WTC11 (cell line): ENCODE measurements at regions not wholly inside any gene's neighbourhood (a gene's known extent, or its start where the extent isn't known, plus 50 kb on each side); places are given as distances from the start of the nearest gene placed in this dataset.

Source experiments
- CREB1 ChIP-seq: sonication (generic); formaldehyde crosslinking; IDR thresholded peaks from 2 replicates; pipeline ENCODE4 v1.8.0; 2023; ENCODE audit warnings: mild to moderate bottlenecking, missing genetic modification reagents
- SMAD3 ChIP-seq: sonication (generic); formaldehyde crosslinking; IDR thresholded peaks from 2 replicates; pipeline ENCODE4 v1.8.0; 2022; ENCODE audit warnings: missing genetic modification reagents, mild to moderate bottlenecking, borderline replicate concordance
- ZNF317 ChIP-seq: sonication (generic); formaldehyde crosslinking; IDR thresholded peaks from 2 replicates; pipeline ENCODE4 v1.8.1; 2023; ENCODE audit warnings: low read depth, mild to moderate bottlenecking, moderate library complexity, missing genetic modification reagents, borderline replicate concordance
- TF ChIP-seq, protein P1 (sequence below): fragments of 200-600 bp; IDR thresholded peaks from 2 replicates; pipeline ENCODE4 v1.8.0; 2022; ENCODE audit warnings: antibody characterized with exemption
- TF ChIP-seq, protein P2 (sequence below): sonication (generic); formaldehyde crosslinking; IDR thresholded peaks from 2 replicates; pipeline ENCODE4 v1.8.0; 2022; ENCODE audit warnings: mild to moderate bottlenecking, missing genetic modification reagents

DNA sequence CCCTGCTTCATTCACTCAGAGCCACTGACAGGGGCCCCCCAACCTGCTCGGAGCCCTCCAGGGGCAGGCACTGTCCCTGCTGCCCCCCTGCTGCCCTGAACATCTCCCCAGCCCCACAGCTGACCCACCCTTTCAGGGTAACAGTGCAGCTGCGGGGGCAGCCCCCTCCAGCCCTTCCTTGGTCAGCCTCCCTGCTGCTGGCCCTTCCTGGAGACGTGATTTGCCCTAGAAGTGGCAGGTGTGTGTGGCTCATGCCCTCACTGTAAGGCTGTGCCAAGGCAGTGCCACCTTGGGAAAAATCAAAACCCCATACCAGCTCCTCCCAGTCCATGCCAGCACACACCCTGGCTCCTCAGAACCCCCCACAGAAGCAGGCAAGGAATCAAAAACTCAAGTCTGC lies 184.2 kb upstream of the HDAC4 start:
- TF ChIP-seq CREB1 (CRISPR knock-in tag) (no peak), SMAD3 (no peak), ZNF317 (no peak)
- TF ChIP-seq, protein P1, sequence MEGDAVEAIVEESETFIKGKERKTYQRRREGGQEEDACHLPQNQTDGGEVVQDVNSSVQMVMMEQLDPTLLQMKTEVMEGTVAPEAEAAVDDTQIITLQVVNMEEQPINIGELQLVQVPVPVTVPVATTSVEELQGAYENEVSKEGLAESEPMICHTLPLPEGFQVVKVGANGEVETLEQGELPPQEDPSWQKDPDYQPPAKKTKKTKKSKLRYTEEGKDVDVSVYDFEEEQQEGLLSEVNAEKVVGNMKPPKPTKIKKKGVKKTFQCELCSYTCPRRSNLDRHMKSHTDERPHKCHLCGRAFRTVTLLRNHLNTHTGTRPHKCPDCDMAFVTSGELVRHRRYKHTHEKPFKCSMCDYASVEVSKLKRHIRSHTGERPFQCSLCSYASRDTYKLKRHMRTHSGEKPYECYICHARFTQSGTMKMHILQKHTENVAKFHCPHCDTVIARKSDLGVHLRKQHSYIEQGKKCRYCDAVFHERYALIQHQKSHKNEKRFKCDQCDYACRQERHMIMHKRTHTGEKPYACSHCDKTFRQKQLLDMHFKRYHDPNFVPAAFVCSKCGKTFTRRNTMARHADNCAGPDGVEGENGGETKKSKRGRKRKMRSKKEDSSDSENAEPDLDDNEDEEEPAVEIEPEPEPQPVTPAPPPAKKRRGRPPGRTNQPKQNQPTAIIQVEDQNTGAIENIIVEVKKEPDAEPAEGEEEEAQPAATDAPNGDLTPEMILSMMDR: no peak
- TF ChIP-seq, protein P2, sequence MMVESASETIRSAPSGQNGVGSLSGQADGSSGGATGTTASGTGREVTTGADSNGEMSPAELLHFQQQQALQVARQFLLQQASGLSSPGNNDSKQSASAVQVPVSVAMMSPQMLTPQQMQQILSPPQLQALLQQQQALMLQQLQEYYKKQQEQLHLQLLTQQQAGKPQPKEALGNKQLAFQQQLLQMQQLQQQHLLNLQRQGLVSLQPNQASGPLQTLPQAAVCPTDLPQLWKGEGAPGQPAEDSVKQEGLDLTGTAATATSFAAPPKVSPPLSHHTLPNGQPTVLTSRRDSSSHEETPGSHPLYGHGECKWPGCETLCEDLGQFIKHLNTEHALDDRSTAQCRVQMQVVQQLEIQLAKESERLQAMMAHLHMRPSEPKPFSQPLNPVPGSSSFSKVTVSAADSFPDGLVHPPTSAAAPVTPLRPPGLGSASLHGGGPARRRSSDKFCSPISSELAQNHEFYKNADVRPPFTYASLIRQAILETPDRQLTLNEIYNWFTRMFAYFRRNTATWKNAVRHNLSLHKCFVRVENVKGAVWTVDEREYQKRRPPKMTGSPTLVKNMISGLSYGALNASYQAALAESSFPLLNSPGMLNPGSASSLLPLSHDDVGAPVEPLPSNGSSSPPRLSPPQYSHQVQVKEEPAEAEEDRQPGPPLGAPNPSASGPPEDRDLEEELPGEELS (CRISPR knock-in tag): no peak
